ENCODE measurements at regions not wholly inside any gene's neighbourhood (a gene's known extent, or its start where the extent isn't known, plus 50 kb on each side); places are given as distances from the start of the nearest gene placed in this dataset.
"Not testable (repeated sequence)": the region's sequence is repeated elsewhere in the genome, so short reads cannot be mapped to it uniquely, and the experiment has no call there.

- ATAC-seq (ENCODE audit: low FRiP score in 2 of 2) (no peak), DNase-seq (no peak)
- Histone ChIP-seq H3K27me3 (no peaks in the 10 kb centered on the region), H3K4me1 (no peaks in the 10 kb centered on the region), H3K36me3 (no peaks in the 10 kb centered on the region), H3K9me3 (no peaks in the 10 kb centered on the region), H3K4me3 (no peak overlapping the region), H3K27ac (no peak overlapping the region)
- no peak for TF ChIP-seq EP300 (IDR thresholded peaks at IDR 0.05)
- no peak for TF ChIP-seq POLR2AphosphoS5 (IDR thresholded peaks at IDR 0.05)
- no peak for TF ChIP-seq POLR2A (IDR thresholded peaks at IDR 0.05)
- TF ChIP-seq CTCF (IDR thresholded peaks at IDR 0.05): no peak
- WGBS, 2 donors: 54 to 61% methylated on average over 5 of the region's 5 CpGs
Observed at GRCh38 chr12:111238075-111238734, 130.7 kb downstream of the PHETA1 start.

GRCh38 chr12:111234491-111234890 lies 134.4 kb downstream of the PHETA1 start:
- not testable (repeated sequence) for H3K27ac ChIP-seq; H3K4me1 ChIP-seq; H3K36me3 ChIP-seq; H3K27me3 ChIP-seq; H3K9me3 ChIP-seq; H3K4me3 ChIP-seq; DNase-seq; ATAC-seq (ENCODE audit: low FRiP score in 2 of 2)
- WGBS, 2 donors: 77 to 78% methylated on average over 4 of the region's 4 CpGs

- no peak for ATAC-seq (ENCODE audit: low FRiP score in 2 of 2)
- Histone ChIP-seq H3K27me3 (no peaks in the 10 kb centered on the region), H3K4me3 (no peak overlapping the region), H3K36me3 (no peaks in the 10 kb centered on the region), H3K9me3 (no peaks in the 10 kb centered on the region), H3K4me1 (no peaks in the 10 kb centered on the region), H3K27ac (no peak overlapping the region)
- TF ChIP-seq CTCF (IDR thresholded peaks at IDR 0.05): no peak
- no peak for TF ChIP-seq POLR2A (IDR thresholded peaks at IDR 0.05)
- no peak for TF ChIP-seq EP300 (IDR thresholded peaks at IDR 0.05)
- TF ChIP-seq POLR2AphosphoS5 (IDR thresholded peaks at IDR 0.05): no peak
- DNase-seq: no peak
- 79 to 81% methylated on average over 3 of the region's 3 CpGs for WGBS, 2 donors
Observed at GRCh38 chr12:111233786-111234185, 135.1 kb downstream of the PHETA1 start.

GRCh38 chr12:111230649-111231048 lies 138.2 kb downstream of the PHETA1 start:
- H3K27me3 ChIP-seq: no peaks in the 10 kb centered on the region
- no peaks in the 10 kb centered on the region for H3K4me1 ChIP-seq
- TF ChIP-seq POLR2AphosphoS5 (IDR thresholded peaks at IDR 0.05): no peak
- TF ChIP-seq CTCF (IDR thresholded peaks at IDR 0.05): no peak
- TF ChIP-seq EP300 (IDR thresholded peaks at IDR 0.05): no peak
- TF ChIP-seq POLR2A (IDR thresholded peaks at IDR 0.05): no peak
- H3K4me3 ChIP-seq: no peak overlapping the region
- ATAC-seq (ENCODE audit: low FRiP score in 2 of 2) (no peak), DNase-seq (no peak)
- H3K27ac ChIP-seq: no peak overlapping the region
- H3K36me3 ChIP-seq: no peaks in the 10 kb centered on the region
- WGBS, 2 donors: 67 to 69% methylated on average over 3 of the region's 3 CpGs
- no peaks in the 10 kb centered on the region for H3K9me3 ChIP-seq

- ATAC-seq (ENCODE audit: low FRiP score in 2 of 2) (no peak), DNase-seq (no peak)
- no peak overlapping the region for H3K4me3 ChIP-seq
- TF ChIP-seq EP300 (IDR thresholded peaks at IDR 0.05) (no peak), CTCF (IDR thresholded peaks at IDR 0.05) (no peak), POLR2A (IDR thresholded peaks at IDR 0.05) (no peak), POLR2AphosphoS5 (IDR thresholded peaks at IDR 0.05) (no peak)
- H3K4me1 ChIP-seq: no peaks in the 10 kb centered on the region
- no peak overlapping the region for H3K27ac ChIP-seq
- 94% methylated on average over 5 of the region's 5 CpGs for WGBS, 2 donors
- no peaks in the 10 kb centered on the region for H3K36me3 ChIP-seq
- no peaks in the 10 kb centered on the region for H3K9me3 ChIP-seq
- H3K27me3 ChIP-seq: no peaks in the 10 kb centered on the region
Observed at GRCh38 chr12:111228916-111229666, 139.8 kb downstream of the PHETA1 start.
